ENCODE measurements at regions not wholly inside any gene's neighbourhood (a gene's known extent, or its start where the extent isn't known, plus 50 kb on each side); places are given as distances from the start of the nearest gene placed in this dataset.

- TF ChIP-seq POLR2AphosphoS5 (IDR thresholded peaks at IDR 0.05) (no peak), CTCF (IDR thresholded peaks at IDR 0.05) (no peak)
Measured at GRCh38 chr14:97699026-97699425, 901.8 kb downstream of the VRK1 start.

All from prostate gland (tissue), 2 donors.